ENCODE measurements at regions not wholly inside any gene's neighbourhood (a gene's known extent, or its start where the extent isn't known, plus 50 kb on each side); places are given as distances from the start of the nearest gene placed in this dataset.

DNA sequence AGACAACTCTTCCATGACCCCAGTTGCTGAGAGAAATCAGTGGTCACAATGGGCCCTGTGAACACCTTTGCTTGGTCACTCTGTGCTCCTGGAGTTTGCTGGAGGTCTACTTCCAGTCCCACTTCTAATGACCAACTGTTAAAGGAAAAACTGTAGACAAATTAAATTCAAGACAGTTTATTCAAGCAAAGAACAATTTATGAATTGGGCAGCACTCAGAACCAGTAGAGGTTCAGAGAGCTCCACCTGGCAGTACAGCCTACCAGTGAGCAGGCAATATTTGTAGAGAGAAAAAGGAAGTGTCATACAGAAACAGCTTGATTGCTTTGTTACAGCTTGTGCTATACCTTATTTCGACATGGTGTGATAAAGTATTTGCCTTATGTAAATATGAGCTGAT lies 116.5 kb downstream of the HS3ST3B1 start:
- DNase-seq (ENCODE audit: low spot score) = no peak
- TF ChIP-seq, protein P1, sequence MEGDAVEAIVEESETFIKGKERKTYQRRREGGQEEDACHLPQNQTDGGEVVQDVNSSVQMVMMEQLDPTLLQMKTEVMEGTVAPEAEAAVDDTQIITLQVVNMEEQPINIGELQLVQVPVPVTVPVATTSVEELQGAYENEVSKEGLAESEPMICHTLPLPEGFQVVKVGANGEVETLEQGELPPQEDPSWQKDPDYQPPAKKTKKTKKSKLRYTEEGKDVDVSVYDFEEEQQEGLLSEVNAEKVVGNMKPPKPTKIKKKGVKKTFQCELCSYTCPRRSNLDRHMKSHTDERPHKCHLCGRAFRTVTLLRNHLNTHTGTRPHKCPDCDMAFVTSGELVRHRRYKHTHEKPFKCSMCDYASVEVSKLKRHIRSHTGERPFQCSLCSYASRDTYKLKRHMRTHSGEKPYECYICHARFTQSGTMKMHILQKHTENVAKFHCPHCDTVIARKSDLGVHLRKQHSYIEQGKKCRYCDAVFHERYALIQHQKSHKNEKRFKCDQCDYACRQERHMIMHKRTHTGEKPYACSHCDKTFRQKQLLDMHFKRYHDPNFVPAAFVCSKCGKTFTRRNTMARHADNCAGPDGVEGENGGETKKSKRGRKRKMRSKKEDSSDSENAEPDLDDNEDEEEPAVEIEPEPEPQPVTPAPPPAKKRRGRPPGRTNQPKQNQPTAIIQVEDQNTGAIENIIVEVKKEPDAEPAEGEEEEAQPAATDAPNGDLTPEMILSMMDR (IDR thresholded peaks at IDR 0.05; ENCODE audit: extremely low read depth, missing control alignments) = no peak

DNA sequence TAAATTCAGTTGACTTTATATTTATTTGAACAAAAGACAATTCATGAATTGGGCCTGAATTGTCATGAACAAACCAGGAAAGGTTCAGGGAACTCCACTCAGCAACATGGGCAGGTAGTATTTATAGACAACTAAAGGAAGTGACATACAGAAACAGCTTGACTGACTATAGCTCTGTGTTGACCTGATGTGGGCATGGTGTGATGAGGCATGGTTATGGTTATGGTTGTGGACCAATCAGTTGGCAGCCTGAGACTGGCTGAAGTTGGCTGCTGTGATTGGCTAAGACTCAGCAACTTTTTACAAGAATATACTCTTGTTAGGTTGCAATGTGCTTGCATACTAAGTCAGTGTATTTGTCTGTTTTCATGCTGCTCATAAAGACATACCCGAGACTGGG lies 108.4 kb downstream of the HS3ST3B1 start:
- no peak for DNase-seq (ENCODE audit: low spot score)
- TF ChIP-seq, protein P1 (IDR thresholded peaks at IDR 0.05; ENCODE audit: extremely low read depth, missing control alignments) = no peak

- TF ChIP-seq, protein P1 (IDR thresholded peaks at IDR 0.05; ENCODE audit: extremely low read depth, missing control alignments) = no peak
- DNase-seq (ENCODE audit: low spot score) = no peak
Observed at GRCh38 chr17:14407541-14407940, 106.7 kb downstream of the HS3ST3B1 start.

GRCh38 chr17:14405189-14405588 lies 104.3 kb downstream of the HS3ST3B1 start:
- DNase-seq (ENCODE audit: low spot score) = no peak

More at GRCh38 chr17:14405189-14405588, 104.3 kb downstream of the HS3ST3B1 start:
- TF ChIP-seq, protein P1 (IDR thresholded peaks at IDR 0.05; ENCODE audit: extremely low read depth, missing control alignments) = no peak
